CD8-positive, alpha-beta memory T cell (primary cell): ENCODE measurements at regions not wholly inside any gene's neighbourhood (a gene's known extent, or its start where the extent isn't known, plus 50 kb on each side); places are given as distances from the start of the nearest gene placed in this dataset.

Experiments
- CTCF ChIA-PET: fragments of 350-600 bp; sonication (Branson Sonifier 250); formaldehyde crosslinking; loops from one replicate; lab custom pipeline; 2021; ENCODE audit warnings: antibody characterized with exemption; lab: Charles Lee
- POLR2A ChIA-PET: fragments of 350-600 bp; sonication (Branson Sonifier 250); formaldehyde crosslinking; loops from one replicate; lab custom pipeline; 2021; ENCODE audit warnings: antibody characterized with exemption; lab: Charles Lee
- DNase-seq, 5 donors: peaks; one replicate each; pipeline versions ENCODE4 v3.0.0 to v3.0.0-alpha.2; 2020 to 2022; ENCODE audit warnings: mixed read lengths in 1 of 5
- H3K27ac ChIP-seq: one replicate; pipeline ENCODE4 v1.7.0; 2013; ENCODE audit warnings: low read depth, mild to moderate bottlenecking, low read length, moderate library complexity
- H3K27me3 ChIP-seq: 2 replicates; pipeline ENCODE4 v1.7.0; 2013; ENCODE audit warnings: low read length, mild to moderate bottlenecking; ENCODE audit not compliant: insufficient read depth, poor library complexity, severe bottlenecking
- H3K36me3 ChIP-seq: 2 replicates; pipeline ENCODE4 v1.7.0; 2013; ENCODE audit warnings: mild to moderate bottlenecking, low read length, moderate library complexity; ENCODE audit not compliant: insufficient read depth
- H3K4me1 ChIP-seq: 2 replicates; pipeline ENCODE4 v1.7.0; 2013; ENCODE audit warnings: mild to moderate bottlenecking, low read length, moderate library complexity; ENCODE audit not compliant: insufficient read depth
- H3K4me3 ChIP-seq: 2 replicates; pipeline ENCODE4 v1.7.0; 2013; ENCODE audit warnings: mild to moderate bottlenecking, low read length
- H3K9me3 ChIP-seq: 2 replicates; pipeline ENCODE4 v1.7.0; 2013; ENCODE audit warnings: mild to moderate bottlenecking, low read length
- H3K27ac Mint-ChIP-seq, 8 donors: one replicate each; pipeline ENCODE4 v1.8.0; 2020 to 2021; ENCODE audit warnings: mixed read lengths in 8 of 8, mild to moderate bottlenecking in 6 of 8, inconsistent platforms in 3 of 8, moderate library complexity in 3 of 8
- H3K27me3 Mint-ChIP-seq, 2 donors: one replicate each; pipeline ENCODE4 v1.8.0; 2020 to 2021; ENCODE audit warnings: mixed read lengths in 2 of 2, mild to moderate bottlenecking in 1 of 2, moderate library complexity in 1 of 2
- H3K36me3 Mint-ChIP-seq, 3 donors: one replicate each; pipeline ENCODE4 v1.8.0; 2020 to 2021; ENCODE audit warnings: mixed read lengths in 3 of 3, inconsistent platforms in 1 of 3, mild to moderate bottlenecking in 1 of 3
- H3K4me1 Mint-ChIP-seq, 3 donors: one replicate each; pipeline ENCODE4 v1.8.0; 2020 to 2021; ENCODE audit warnings: mixed read lengths in 3 of 3, inconsistent platforms in 1 of 3, mild to moderate bottlenecking in 1 of 3
- H3K4me3 Mint-ChIP-seq, 7 donors: one replicate each; pipeline ENCODE4 v1.8.0; 2020 to 2021; ENCODE audit warnings: mixed read lengths in 7 of 7, mild to moderate bottlenecking in 6 of 7, moderate library complexity in 4 of 7, inconsistent platforms in 2 of 7
- H3K9me3 Mint-ChIP-seq, 5 donors: one replicate each; pipeline ENCODE4 v1.8.0; 2020 to 2022; ENCODE audit warnings: mixed read lengths in 5 of 5, mild to moderate bottlenecking in 3 of 5, moderate library complexity in 2 of 5, inconsistent platforms in 1 of 5

GRCh38 chr12:65529106-65529505 lies 250.6 kb downstream of the MSRB3 start:
- Histone ChIP-seq H3K4me1 (no peaks in the 10 kb centered on the region), H3K36me3 (no peaks in the 10 kb centered on the region), H3K9me3 (no peaks in the 10 kb centered on the region), H3K27ac (no peak overlapping the region), H3K27me3 (no peaks in the 10 kb centered on the region), H3K4me3 (no peak overlapping the region)
- POLR2A ChIA-PET, result no interaction called here
- DNase-seq, result no peak
- Mint-ChIP-seq H3K27me3 (peaks cover 0 to 4% of the 10 kb centered on the region in 2 donors), H3K9me3 (peaks cover 2 to 4% (median 3%) of the 10 kb centered on the region in 5 donors), H3K27ac (no peak overlapping the region), H3K36me3 (no peaks in the 10 kb centered on the region), H3K4me3 (no peak overlapping the region), H3K4me1 (no peaks in the 10 kb centered on the region)
- CTCF ChIA-PET, result no interaction called here

- Histone ChIP-seq H3K27ac (no peak overlapping the region), H3K27me3 (no peaks in the 10 kb centered on the region), H3K9me3 (no peaks in the 10 kb centered on the region), H3K4me3 (no peak overlapping the region), H3K4me1 (no peaks in the 10 kb centered on the region), H3K36me3 (no peaks in the 10 kb centered on the region)
- Mint-ChIP-seq H3K4me3 (no peak overlapping the region), H3K36me3 (no peaks in the 10 kb centered on the region), H3K27me3 (peaks cover 0 to 4% of the 10 kb centered on the region in 2 donors), H3K9me3 (peaks cover 2 to 4% (median 3%) of the 10 kb centered on the region in 5 donors), H3K4me1 (no peaks in the 10 kb centered on the region), H3K27ac (no peak overlapping the region)
- DNase-seq, result no peak
- ChIA-PET POLR2A (no interaction called here), CTCF (no interaction called here)
Observed at GRCh38 chr12:65529771-65530435, 251.4 kb downstream of the MSRB3 start.

GRCh38 chr12:65532162-65532561 lies 253.7 kb downstream of the MSRB3 start:
- no peak overlapping the region for H3K4me3 Mint-ChIP-seq
- no peak for DNase-seq
- CTCF ChIA-PET, result no interaction called here

GRCh38 chr12:65532764-65533163 lies 254.3 kb downstream of the MSRB3 start:
- Mint-ChIP-seq H3K27ac (no peak overlapping the region), H3K4me3 (no peak overlapping the region), H3K9me3 (peaks cover 0 to 2% (median 0%) of the 10 kb centered on the region in 5 donors), H3K27me3 (peaks cover 3 to 4% of the 10 kb centered on the region in 2 donors), H3K4me1 (no peaks in the 10 kb centered on the region), H3K36me3 (no peaks in the 10 kb centered on the region)
- no peak for DNase-seq
- Histone ChIP-seq H3K4me1 (no peaks in the 10 kb centered on the region), H3K9me3 (no peaks in the 10 kb centered on the region), H3K4me3 (no peak overlapping the region), H3K27ac (no peak overlapping the region), H3K36me3 (no peaks in the 10 kb centered on the region), H3K27me3 (no peaks in the 10 kb centered on the region)
- ChIA-PET POLR2A (no interaction called here), CTCF (no interaction called here)

More at GRCh38 chr12:65532162-65532561, 253.7 kb downstream of the MSRB3 start:
- Histone ChIP-seq H3K4me1 (no peaks in the 10 kb centered on the region), H3K27me3 (no peaks in the 10 kb centered on the region), H3K36me3 (no peaks in the 10 kb centered on the region), H3K4me3 (no peak overlapping the region), H3K27ac (no peak overlapping the region), H3K9me3 (no peaks in the 10 kb centered on the region)
- Mint-ChIP-seq H3K36me3 (no peaks in the 10 kb centered on the region), H3K9me3 (peaks cover 0 to 3% (median 1%) of the 10 kb centered on the region in 5 donors), H3K4me1 (no peaks in the 10 kb centered on the region), H3K27me3 (peaks cover 3 to 4% of the 10 kb centered on the region in 2 donors), H3K27ac (no peak overlapping the region)
- POLR2A ChIA-PET, result no interaction called here

GRCh38 chr12:65533177-65533883 lies 254.8 kb downstream of the MSRB3 start:
- DNase-seq, result no peak
- no peaks in the 10 kb centered on the region for H3K36me3 ChIP-seq
- Mint-ChIP-seq H3K4me1 (no peaks in the 10 kb centered on the region), H3K9me3 (peaks cover 0 to 2% (median 0%) of the 10 kb centered on the region in 5 donors), H3K27ac (no peak overlapping the region), H3K36me3 (no peaks in the 10 kb centered on the region), H3K27me3 (peaks cover 3 to 4% of the 10 kb centered on the region in 2 donors), H3K4me3 (no peak overlapping the region)
- H3K27me3 ChIP-seq, result no peaks in the 10 kb centered on the region
- ChIA-PET POLR2A (no interaction called here), CTCF (no interaction called here)
- no peaks in the 10 kb centered on the region for H3K4me1 ChIP-seq
- no peaks in the 10 kb centered on the region for H3K9me3 ChIP-seq
- no peak overlapping the region for H3K27ac ChIP-seq
- no peak overlapping the region for H3K4me3 ChIP-seq

- POLR2A ChIA-PET, result no interaction called here
- Mint-ChIP-seq H3K36me3 (no peaks in the 10 kb centered on the region), H3K27ac (no peak overlapping the region), H3K4me1 (no peaks in the 10 kb centered on the region), H3K27me3 (peaks cover 3 to 4% of the 10 kb centered on the region in 2 donors), H3K9me3 (peaks cover 0 to 9% (median 3%) of the 10 kb centered on the region in 5 donors), H3K4me3 (no peak overlapping the region)
- DNase-seq, result no peak
- H3K9me3 ChIP-seq, result no peaks in the 10 kb centered on the region
- CTCF ChIA-PET, result no interaction called here
- H3K27me3 ChIP-seq, result no peaks in the 10 kb centered on the region
- H3K36me3 ChIP-seq, result no peaks in the 10 kb centered on the region
- no peak overlapping the region for H3K27ac ChIP-seq
- no peak overlapping the region for H3K4me3 ChIP-seq
- H3K4me1 ChIP-seq, result no peaks in the 10 kb centered on the region
Observed at GRCh38 chr12:65534238-65534841, 255.9 kb downstream of the MSRB3 start.

GRCh38 chr12:65535946-65536345 lies 257.5 kb downstream of the MSRB3 start:
- Histone ChIP-seq H3K4me1 (no peaks in the 10 kb centered on the region), H3K9me3 (no peaks in the 10 kb centered on the region), H3K27ac (no peak overlapping the region), H3K4me3 (no peak overlapping the region), H3K27me3 (no peaks in the 10 kb centered on the region), H3K36me3 (no peaks in the 10 kb centered on the region)
- POLR2A ChIA-PET, result no interaction called here
- CTCF ChIA-PET, result no interaction called here
- Mint-ChIP-seq H3K4me3 (no peak overlapping the region), H3K4me1 (no peaks in the 10 kb centered on the region), H3K27me3 (peaks cover 2 to 3% of the 10 kb centered on the region in 2 donors), H3K36me3 (peaks cover 0 to 2% (median 0%) of the 10 kb centered on the region in 3 donors), H3K27ac (no peak overlapping the region), H3K9me3 (peaks cover 0 to 24% (median 12%) of the 10 kb centered on the region in 5 donors)
- DNase-seq, result no peak

- Mint-ChIP-seq H3K36me3 (peaks cover 0 to 2% (median 0%) of the 10 kb centered on the region in 3 donors), H3K9me3 (peaks cover 0 to 28% (median 12%) of the 10 kb centered on the region in 5 donors), H3K4me3 (no peak overlapping the region), H3K4me1 (no peaks in the 10 kb centered on the region), H3K27me3 (peaks cover 2 to 3% of the 10 kb centered on the region in 2 donors), H3K27ac (no peak overlapping the region)
- ChIA-PET POLR2A (no interaction called here), CTCF (no interaction called here)
- Histone ChIP-seq H3K27ac (no peak overlapping the region), H3K9me3 (no peaks in the 10 kb centered on the region), H3K36me3 (no peaks in the 10 kb centered on the region), H3K27me3 (no peaks in the 10 kb centered on the region), H3K4me3 (no peak overlapping the region), H3K4me1 (no peaks in the 10 kb centered on the region)
- DNase-seq, result no peak
Observed at GRCh38 chr12:65536351-65536750, 257.9 kb downstream of the MSRB3 start.
